ENCODE measurements at regions not wholly inside any gene's neighbourhood (a gene's known extent, or its start where the extent isn't known, plus 50 kb on each side); places are given as distances from the start of the nearest gene placed in this dataset.

DNA sequence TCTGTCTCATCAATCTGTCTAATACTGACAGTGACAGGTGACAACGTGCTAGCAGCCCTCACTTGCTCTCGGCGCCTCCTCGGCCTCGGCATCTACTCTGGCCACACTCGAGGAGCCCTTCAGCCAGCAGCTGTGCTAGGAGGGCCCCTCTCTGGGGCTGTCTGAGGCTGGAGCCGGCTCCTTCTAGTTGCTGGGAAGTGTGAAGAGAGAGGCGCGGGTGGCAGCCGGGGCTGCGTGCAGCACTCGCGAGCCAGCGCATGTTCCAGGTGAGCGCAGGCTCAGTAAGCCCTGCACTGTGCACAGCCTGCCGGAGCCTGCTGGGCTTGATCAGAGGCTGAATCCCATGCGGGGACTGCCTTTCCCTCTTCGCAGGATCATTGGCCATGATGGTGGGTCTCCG, 330.7 kb downstream of the CDH10 start:
- Histone ChIP-seq H3K27ac (ENCODE audit: insufficient read depth, low read length) (no peak overlapping the region), H3K4me2 (ENCODE audit: extremely low read depth, insufficient read depth, low read length) (no peak overlapping the region), H3K9ac (ENCODE audit: insufficient read depth, low read length) (no peak overlapping the region), H3K36me3 (ENCODE audit: control insufficient read depth, insufficient read depth, low read length) (no peaks in the 10 kb centered on the region), H3K4me1 (ENCODE audit: control insufficient read depth, extremely low read depth, insufficient read depth, low read length) (no peaks in the 10 kb centered on the region), H3K27me3 (ENCODE audit: control insufficient read depth, insufficient read depth, low read length) (no peaks in the 10 kb centered on the region), H3K79me2 (ENCODE audit: control insufficient read depth, insufficient read depth, low read length) (no peaks in the 10 kb centered on the region), H3K9me3 (ENCODE audit: control insufficient read depth, insufficient read depth, low read depth, low read length) (no peaks in the 10 kb centered on the region), H3K4me3 (replicated peaks in 1 of 4; ENCODE audit: control extremely low read depth in 1 of 4, insufficient read depth in 1 of 4, low read depth in 3 of 4, low read length in 4 of 4) (no peak overlapping the region), H2AFZ (ENCODE audit: low read length) (no peak overlapping the region), H4K20me1 (ENCODE audit: control insufficient read depth, extremely low read depth, insufficient read depth, low read length) (no peaks in the 10 kb centered on the region)
- no peak for DNase-seq (ENCODE audit: low read depth in 2 of 2)
- TF ChIP-seq, protein P1, sequence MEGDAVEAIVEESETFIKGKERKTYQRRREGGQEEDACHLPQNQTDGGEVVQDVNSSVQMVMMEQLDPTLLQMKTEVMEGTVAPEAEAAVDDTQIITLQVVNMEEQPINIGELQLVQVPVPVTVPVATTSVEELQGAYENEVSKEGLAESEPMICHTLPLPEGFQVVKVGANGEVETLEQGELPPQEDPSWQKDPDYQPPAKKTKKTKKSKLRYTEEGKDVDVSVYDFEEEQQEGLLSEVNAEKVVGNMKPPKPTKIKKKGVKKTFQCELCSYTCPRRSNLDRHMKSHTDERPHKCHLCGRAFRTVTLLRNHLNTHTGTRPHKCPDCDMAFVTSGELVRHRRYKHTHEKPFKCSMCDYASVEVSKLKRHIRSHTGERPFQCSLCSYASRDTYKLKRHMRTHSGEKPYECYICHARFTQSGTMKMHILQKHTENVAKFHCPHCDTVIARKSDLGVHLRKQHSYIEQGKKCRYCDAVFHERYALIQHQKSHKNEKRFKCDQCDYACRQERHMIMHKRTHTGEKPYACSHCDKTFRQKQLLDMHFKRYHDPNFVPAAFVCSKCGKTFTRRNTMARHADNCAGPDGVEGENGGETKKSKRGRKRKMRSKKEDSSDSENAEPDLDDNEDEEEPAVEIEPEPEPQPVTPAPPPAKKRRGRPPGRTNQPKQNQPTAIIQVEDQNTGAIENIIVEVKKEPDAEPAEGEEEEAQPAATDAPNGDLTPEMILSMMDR (conservative IDR thresholded peaks at IDR 0.05 in 1 of 2, IDR thresholded peaks at IDR 0.05 in 1 of 2; ENCODE audit: low read depth in 1 of 2, low read length in 2 of 2) = no peak
- no peak for TF ChIP-seq EZH2 (IDR thresholded peaks at IDR 0.05; ENCODE audit: low read length, missing control alignments)

DNA sequence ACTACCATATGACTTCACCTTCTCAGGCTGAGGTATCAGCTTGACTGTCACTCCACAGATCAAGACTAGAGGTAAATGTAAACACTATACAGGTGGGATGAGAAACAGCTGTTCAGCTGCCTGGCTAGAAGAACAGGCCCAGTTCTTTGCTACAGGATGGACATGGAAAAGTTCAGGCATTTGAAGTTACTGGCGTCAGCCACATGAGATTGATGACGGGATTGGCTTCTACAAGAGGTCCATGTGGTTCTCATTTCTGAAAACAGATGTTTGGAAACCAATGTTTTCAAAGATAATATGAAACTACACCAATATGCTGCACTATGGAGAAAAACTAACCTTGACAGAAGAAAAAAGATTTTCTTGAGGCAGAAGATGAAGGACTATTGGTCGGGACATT, 324.1 kb downstream of the CDH10 start:
- H3K27ac ChIP-seq (ENCODE audit: insufficient read depth, low read length) = no peak overlapping the region
- no peak overlapping the region for H3K4me3 ChIP-seq (replicated peaks in 1 of 4; ENCODE audit: control extremely low read depth in 1 of 4, insufficient read depth in 1 of 4, low read depth in 3 of 4, low read length in 4 of 4)
- H3K9ac ChIP-seq (ENCODE audit: insufficient read depth, low read length) = no peak overlapping the region
- no peak overlapping the region for H3K4me2 ChIP-seq (ENCODE audit: extremely low read depth, insufficient read depth, low read length)
- no peaks in the 10 kb centered on the region for H4K20me1 ChIP-seq (ENCODE audit: control insufficient read depth, extremely low read depth, insufficient read depth, low read length)
- no peak for TF ChIP-seq EZH2 (IDR thresholded peaks at IDR 0.05; ENCODE audit: low read length, missing control alignments)
- TF ChIP-seq, protein P1 (conservative IDR thresholded peaks at IDR 0.05 in 1 of 2, IDR thresholded peaks at IDR 0.05 in 1 of 2; ENCODE audit: low read depth in 1 of 2, low read length in 2 of 2) = no peak
- H3K27me3 ChIP-seq (ENCODE audit: control insufficient read depth, insufficient read depth, low read length) = no peaks in the 10 kb centered on the region
- H3K4me1 ChIP-seq (ENCODE audit: control insufficient read depth, extremely low read depth, insufficient read depth, low read length) = no peaks in the 10 kb centered on the region
- DNase-seq (ENCODE audit: low read depth in 2 of 2) = no peak
- no peak overlapping the region for H2AFZ ChIP-seq (ENCODE audit: low read length)
- no peaks in the 10 kb centered on the region for H3K9me3 ChIP-seq (ENCODE audit: control insufficient read depth, insufficient read depth, low read depth, low read length)
- no peaks in the 10 kb centered on the region for H3K36me3 ChIP-seq (ENCODE audit: control insufficient read depth, insufficient read depth, low read length)
- no peaks in the 10 kb centered on the region for H3K79me2 ChIP-seq (ENCODE audit: control insufficient read depth, insufficient read depth, low read length)

DNA sequence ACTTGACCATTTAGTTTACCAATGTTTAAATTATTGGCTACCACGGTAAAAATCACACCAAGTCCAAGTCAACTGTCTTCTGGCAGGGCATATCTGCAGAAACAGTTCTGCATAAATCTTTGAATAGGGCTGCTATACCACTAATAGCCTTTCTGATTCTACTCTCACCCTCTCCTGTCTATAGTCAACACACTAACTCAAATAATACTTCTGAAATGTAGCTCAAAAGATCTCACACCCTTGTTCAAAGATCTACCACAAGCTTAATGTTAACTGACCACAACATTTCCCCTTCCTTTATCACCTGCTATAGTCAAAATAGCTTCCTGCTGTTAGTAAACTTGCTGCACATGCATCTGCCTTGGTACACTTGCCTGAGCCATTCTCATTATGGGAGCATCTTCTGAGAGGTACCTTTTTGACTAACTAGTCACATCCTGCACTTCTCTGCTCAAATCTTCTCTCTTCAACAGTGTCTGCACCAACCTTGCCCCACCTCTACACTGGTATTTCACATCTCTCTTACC, 319.4 kb downstream of the CDH10 start:
- H3K36me3 ChIP-seq (ENCODE audit: control insufficient read depth, insufficient read depth, low read length) = no peaks in the 10 kb centered on the region
- no peaks in the 10 kb centered on the region for H3K79me2 ChIP-seq (ENCODE audit: control insufficient read depth, insufficient read depth, low read length)
- DNase-seq (ENCODE audit: low read depth in 2 of 2) = no peak
- H3K4me3 ChIP-seq (replicated peaks in 1 of 4; ENCODE audit: control extremely low read depth in 1 of 4, insufficient read depth in 1 of 4, low read depth in 3 of 4, low read length in 4 of 4) = no peak overlapping the region
- no peak overlapping the region for H3K9ac ChIP-seq (ENCODE audit: insufficient read depth, low read length)
- no peaks in the 10 kb centered on the region for H3K9me3 ChIP-seq (ENCODE audit: control insufficient read depth, insufficient read depth, low read depth, low read length)
- H4K20me1 ChIP-seq (ENCODE audit: control insufficient read depth, extremely low read depth, insufficient read depth, low read length) = no peaks in the 10 kb centered on the region
- no peak overlapping the region for H3K27ac ChIP-seq (ENCODE audit: insufficient read depth, low read length)
- TF ChIP-seq EZH2 (IDR thresholded peaks at IDR 0.05; ENCODE audit: low read length, missing control alignments) = no peak
- TF ChIP-seq, protein P1 (conservative IDR thresholded peaks at IDR 0.05 in 1 of 2, IDR thresholded peaks at IDR 0.05 in 1 of 2; ENCODE audit: low read depth in 1 of 2, low read length in 2 of 2) = no peak
- H2AFZ ChIP-seq (ENCODE audit: low read length) = no peak overlapping the region
- no peaks in the 10 kb centered on the region for H3K27me3 ChIP-seq (ENCODE audit: control insufficient read depth, insufficient read depth, low read length)
- no peaks in the 10 kb centered on the region for H3K4me1 ChIP-seq (ENCODE audit: control insufficient read depth, extremely low read depth, insufficient read depth, low read length)
- H3K4me2 ChIP-seq (ENCODE audit: extremely low read depth, insufficient read depth, low read length) = no peak overlapping the region

Measured in fibroblast of lung (primary cell).